ENCODE measurements at regions not wholly inside any gene's neighbourhood (a gene's known extent, or its start where the extent isn't known, plus 50 kb on each side); places are given as distances from the start of the nearest gene placed in this dataset.

- FAIRE-seq, result no peak
- CTCF ChIA-PET, result no interaction called here
Measured at GRCh38 chr18:39749154-39749553, 2183.6 kb upstream of the CELF4 start.

DNA sequence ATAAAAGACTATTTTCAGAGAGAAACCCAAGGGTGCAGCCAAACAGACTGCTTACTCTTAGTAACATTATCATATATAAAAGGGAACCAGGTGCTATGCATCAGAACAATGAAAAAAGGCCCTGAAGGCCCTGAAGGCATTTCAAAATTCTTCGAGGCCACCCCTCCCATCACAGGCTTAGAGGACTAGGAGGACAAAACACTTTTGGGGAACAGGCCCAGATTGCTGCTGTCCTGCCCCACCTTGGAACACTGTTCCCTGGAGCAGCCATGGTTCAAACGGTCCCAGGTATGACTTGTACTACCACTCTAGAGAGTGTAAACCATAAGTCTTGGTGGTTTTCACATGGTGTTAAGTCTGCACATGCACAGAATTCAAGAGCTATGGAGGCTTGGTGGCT lies 2183.1 kb upstream of the CELF4 start:
- H3K27ac ChIP-seq (ENCODE audit: insufficient read depth, low read depth, low read length), result no peak overlapping the region
- no peaks in the 10 kb centered on the region for H3K36me3 ChIP-seq (ENCODE audit: control insufficient read depth in 2 of 2, extremely low read depth in 1 of 2, insufficient read depth in 2 of 2, low read length in 2 of 2)
- H3K4me3 ChIP-seq (replicated peaks in 1 of 3; ENCODE audit: insufficient read depth in 1 of 3, low read depth in 1 of 3, low read length in 3 of 3), result no peak overlapping the region
- no peaks in the 10 kb centered on the region for H3K27me3 ChIP-seq (ENCODE audit: control insufficient read depth in 2 of 2, insufficient read depth in 2 of 2, low read length in 2 of 2)
- CTCF ChIA-PET, result no interaction called here
- no TSS peak for BruUV-seq (replicated peaks)
- H4K20me1 ChIP-seq (replicated peaks; ENCODE audit: control insufficient read depth, extremely low read depth, insufficient read depth, low read length), result no peaks in the 10 kb centered on the region
- POLR2A ChIA-PET, result no interaction called here
- H3K4me2 ChIP-seq (ENCODE audit: insufficient read depth, low read length), result no peak overlapping the region
- FAIRE-seq (no peak), DNase-seq (ENCODE audit: low read depth, low spot score) (no peak)
- H3K79me2 ChIP-seq (ENCODE audit: control insufficient read depth, insufficient read depth, low read length), result no peaks in the 10 kb centered on the region
- H2AFZ ChIP-seq (ENCODE audit: low read depth, low read length), result no peak overlapping the region
- no peaks in the 10 kb centered on the region for H3K9me3 ChIP-seq (replicated peaks; ENCODE audit: control insufficient read depth, insufficient read depth, low read length)
- dilution Hi-C loops (cut with MboI; ENCODE audit: extremely low pct_ligation_motif_present, low sequenced_read_pairs) (no loop called here), intact Hi-C loops (cut with micrococcal nuclease) (no loop called here)
- TF ChIP-seq JUN (IDR thresholded peaks at IDR 0.05; ENCODE audit: borderline replicate concordance, insufficient read depth, insufficient read length, low read depth) (no peak), POLR2AphosphoS5 (IDR thresholded peaks at IDR 0.05; ENCODE audit: insufficient read depth, low read depth, low read length) (no peak), POLR2A (IDR thresholded peaks at IDR 0.05; ENCODE audit: low read depth, low read length) (no peak), CTCF (IDR thresholded peaks at IDR 0.05; ENCODE audit: extremely low read depth in 1 of 2, insufficient read depth in 1 of 2, low read depth in 1 of 2, low read length in 2 of 2) (no peak), FOS (IDR thresholded peaks at IDR 0.05; ENCODE audit: borderline replicate concordance, insufficient read depth, low read length) (no peak)
- H3K9me1 ChIP-seq (replicated peaks; ENCODE audit: control insufficient read depth, extremely low read depth, insufficient read depth, low read length), result no peaks in the 10 kb centered on the region
- no peak overlapping the region for H3K9ac ChIP-seq (replicated peaks; ENCODE audit: extremely low read depth, insufficient read depth, low read length)
- H3K4me1 ChIP-seq (ENCODE audit: control insufficient read depth, extremely low read depth, insufficient read depth, low read length), result no peaks in the 10 kb centered on the region

More at GRCh38 chr18:39749154-39749553, 2183.6 kb upstream of the CELF4 start:
- intact Hi-C loops (cut with micrococcal nuclease) (no loop called here), dilution Hi-C loops (cut with MboI; ENCODE audit: extremely low pct_ligation_motif_present, low sequenced_read_pairs) (no loop called here)
- Histone ChIP-seq H3K4me1 (ENCODE audit: control insufficient read depth, extremely low read depth, insufficient read depth, low read length) (no peaks in the 10 kb centered on the region), H3K4me3 (replicated peaks in 1 of 3; ENCODE audit: insufficient read depth in 1 of 3, low read depth in 1 of 3, low read length in 3 of 3) (no peak overlapping the region), H3K36me3 (ENCODE audit: control insufficient read depth in 2 of 2, extremely low read depth in 1 of 2, insufficient read depth in 2 of 2, low read length in 2 of 2) (no peaks in the 10 kb centered on the region), H3K27me3 (ENCODE audit: control insufficient read depth in 2 of 2, insufficient read depth in 2 of 2, low read length in 2 of 2) (no peaks in the 10 kb centered on the region), H3K9me3 (replicated peaks; ENCODE audit: control insufficient read depth, insufficient read depth, low read length) (no peaks in the 10 kb centered on the region), H4K20me1 (replicated peaks; ENCODE audit: control insufficient read depth, extremely low read depth, insufficient read depth, low read length) (no peaks in the 10 kb centered on the region), H3K9ac (replicated peaks; ENCODE audit: extremely low read depth, insufficient read depth, low read length) (no peak overlapping the region), H3K79me2 (ENCODE audit: control insufficient read depth, insufficient read depth, low read length) (no peaks in the 10 kb centered on the region), H2AFZ (ENCODE audit: low read depth, low read length) (no peak overlapping the region), H3K27ac (ENCODE audit: insufficient read depth, low read depth, low read length) (no peak overlapping the region), H3K9me1 (replicated peaks; ENCODE audit: control insufficient read depth, extremely low read depth, insufficient read depth, low read length) (no peaks in the 10 kb centered on the region), H3K4me2 (ENCODE audit: insufficient read depth, low read length) (no peak overlapping the region)
- TF ChIP-seq, protein P1, sequence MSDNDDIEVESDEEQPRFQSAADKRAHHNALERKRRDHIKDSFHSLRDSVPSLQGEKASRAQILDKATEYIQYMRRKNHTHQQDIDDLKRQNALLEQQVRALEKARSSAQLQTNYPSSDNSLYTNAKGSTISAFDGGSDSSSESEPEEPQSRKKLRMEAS (IDR thresholded peaks at IDR 0.05; ENCODE audit: insufficient read depth, insufficient read length), result no peak
- TF ChIP-seq POLR2A (IDR thresholded peaks at IDR 0.05; ENCODE audit: low read depth, low read length), result no peak
- TF ChIP-seq FOS (IDR thresholded peaks at IDR 0.05; ENCODE audit: borderline replicate concordance, insufficient read depth, low read length), result no peak
- no peak for TF ChIP-seq JUN (IDR thresholded peaks at IDR 0.05; ENCODE audit: borderline replicate concordance, insufficient read depth, insufficient read length, low read depth)
- no peak for TF ChIP-seq POLR2AphosphoS5 (IDR thresholded peaks at IDR 0.05; ENCODE audit: insufficient read depth, low read depth, low read length)
- no peak for TF ChIP-seq MYC (IDR thresholded peaks at IDR 0.05; ENCODE audit: low read depth, low read length)
- no peak for DNase-seq (ENCODE audit: low read depth, low spot score)
- POLR2A ChIA-PET, result no interaction called here
- BruUV-seq (replicated peaks), result no TSS peak

Data from endothelial cell of umbilical vein (primary cell).